ENCODE measurements at regions not wholly inside any gene's neighbourhood (a gene's known extent, or its start where the extent isn't known, plus 50 kb on each side); places are given as distances from the start of the nearest gene placed in this dataset.
"Not testable (repeated sequence)": the region's sequence is repeated elsewhere in the genome, so short reads cannot be mapped to it uniquely, and the experiment has no call there.

- no peak for FAIRE-seq
- TF ChIP-seq POU2F2 (IDR thresholded peaks at IDR 0.05; ENCODE audit: low read depth, low read length) (no peak), POLR2A (IDR thresholded peaks at IDR 0.05; ENCODE audit: low read depth, low read length) (no peak)
- DNase-seq (ENCODE audit: insufficient read length, low spot score): no peak
Measured at GRCh38 chr3:869734-870133, 223.1 kb upstream of the CNTN6 start.

GRCh38 chr3:871651-872050 is 221.2 kb upstream of the CNTN6 start:
- FAIRE-seq (no peak), DNase-seq (ENCODE audit: insufficient read length, low spot score) (no peak)
- no peak for TF ChIP-seq SPI1 (IDR thresholded peaks at IDR 0.05; ENCODE audit: low read depth, low read length)
- no peak for TF ChIP-seq POU2F2 (IDR thresholded peaks at IDR 0.05; ENCODE audit: low read depth, low read length)
- TF ChIP-seq POLR2AphosphoS5 (IDR thresholded peaks at IDR 0.05; ENCODE audit: low read depth, low read length): no peak
- no peak for TF ChIP-seq POLR2A (IDR thresholded peaks at IDR 0.05; ENCODE audit: low read depth, low read length)
- no peak for TF ChIP-seq PAX5 (IDR thresholded peaks at IDR 0.05; ENCODE audit: insufficient read depth, low read length, severe bottlenecking)
- no peak for TF ChIP-seq TAF1 (IDR thresholded peaks at IDR 0.05; ENCODE audit: low read depth, low read length)

GRCh38 chr3:877001-877400 is 215.8 kb upstream of the CNTN6 start:
- no peak for FAIRE-seq
- TF ChIP-seq POU2F2 (IDR thresholded peaks at IDR 0.05; ENCODE audit: low read depth, low read length) (no peak), POLR2AphosphoS5 (IDR thresholded peaks at IDR 0.05; ENCODE audit: low read depth, low read length) (no peak), TAF1 (IDR thresholded peaks at IDR 0.05; ENCODE audit: low read depth, low read length) (no peak), PAX5 (IDR thresholded peaks at IDR 0.05; ENCODE audit: insufficient read depth, low read length, severe bottlenecking) (no peak), SPI1 (IDR thresholded peaks at IDR 0.05; ENCODE audit: low read depth, low read length) (no peak), POLR2A (IDR thresholded peaks at IDR 0.05; ENCODE audit: low read depth, low read length) (no peak)
- DNase-seq (ENCODE audit: insufficient read length, low spot score): no peak

GRCh38 chr3:878746-879145 is 214.1 kb upstream of the CNTN6 start:
- DNase-seq (ENCODE audit: insufficient read length, low spot score) (no peak), FAIRE-seq (no peak)
- TF ChIP-seq PAX5 (IDR thresholded peaks at IDR 0.05; ENCODE audit: insufficient read depth, low read length, severe bottlenecking) (no peak), POLR2A (IDR thresholded peaks at IDR 0.05; ENCODE audit: low read depth, low read length) (no peak)

- DNase-seq (ENCODE audit: insufficient read length, low spot score): no peak
- FAIRE-seq: no peak
- TF ChIP-seq POLR2AphosphoS5 (IDR thresholded peaks at IDR 0.05; ENCODE audit: low read depth, low read length) (no peak), POU2F2 (IDR thresholded peaks at IDR 0.05; ENCODE audit: low read depth, low read length) (no peak), SPI1 (IDR thresholded peaks at IDR 0.05; ENCODE audit: low read depth, low read length) (no peak), PAX5 (IDR thresholded peaks at IDR 0.05; ENCODE audit: insufficient read depth, low read length, severe bottlenecking) (no peak), TAF1 (IDR thresholded peaks at IDR 0.05; ENCODE audit: low read depth, low read length) (no peak), POLR2A (IDR thresholded peaks at IDR 0.05; ENCODE audit: low read depth, low read length) (no peak)
Measured at GRCh38 chr3:880371-880770, 212.5 kb upstream of the CNTN6 start.

GRCh38 chr3:882533-882932 is 210.3 kb upstream of the CNTN6 start:
- DNase-seq (ENCODE audit: insufficient read length, low spot score) (no peak), FAIRE-seq (no peak)
- no peak for TF ChIP-seq POLR2A (IDR thresholded peaks at IDR 0.05; ENCODE audit: low read depth, low read length)
- no peak for TF ChIP-seq POU2F2 (IDR thresholded peaks at IDR 0.05; ENCODE audit: low read depth, low read length)
- TF ChIP-seq PAX5 (IDR thresholded peaks at IDR 0.05; ENCODE audit: insufficient read depth, low read length, severe bottlenecking): no peak
- TF ChIP-seq TAF1 (IDR thresholded peaks at IDR 0.05; ENCODE audit: low read depth, low read length): no peak
- TF ChIP-seq POLR2AphosphoS5 (IDR thresholded peaks at IDR 0.05; ENCODE audit: low read depth, low read length): no peak
- no peak for TF ChIP-seq SPI1 (IDR thresholded peaks at IDR 0.05; ENCODE audit: low read depth, low read length)

- DNase-seq (ENCODE audit: insufficient read length, low spot score) (no peak), FAIRE-seq (no peak)
- TF ChIP-seq TAF1 (IDR thresholded peaks at IDR 0.05; ENCODE audit: low read depth, low read length) (no peak), POLR2AphosphoS5 (IDR thresholded peaks at IDR 0.05; ENCODE audit: low read depth, low read length) (no peak), SPI1 (IDR thresholded peaks at IDR 0.05; ENCODE audit: low read depth, low read length) (no peak)
Measured at GRCh38 chr3:901953-902778, 190.7 kb upstream of the CNTN6 start.

- TF ChIP-seq PAX5 (IDR thresholded peaks at IDR 0.05; ENCODE audit: insufficient read depth, low read length, severe bottlenecking) (no peak), POU2F2 (IDR thresholded peaks at IDR 0.05; ENCODE audit: low read depth, low read length) (no peak), SPI1 (IDR thresholded peaks at IDR 0.05; ENCODE audit: low read depth, low read length) (no peak), TAF1 (IDR thresholded peaks at IDR 0.05; ENCODE audit: low read depth, low read length) (no peak), POLR2AphosphoS5 (IDR thresholded peaks at IDR 0.05; ENCODE audit: low read depth, low read length) (no peak), POLR2A (IDR thresholded peaks at IDR 0.05; ENCODE audit: low read depth, low read length) (no peak)
- no peak for FAIRE-seq
- no peak for DNase-seq (ENCODE audit: insufficient read length, low spot score)
Measured at GRCh38 chr3:905217-905616, 187.6 kb upstream of the CNTN6 start.

- no peak for FAIRE-seq
Measured at GRCh38 chr3:906739-907138, 186.1 kb upstream of the CNTN6 start.

GRCh38 chr3:908839-909238 is 184.0 kb upstream of the CNTN6 start:
- no peak for DNase-seq (ENCODE audit: insufficient read length, low spot score)
- TF ChIP-seq SPI1 (IDR thresholded peaks at IDR 0.05; ENCODE audit: low read depth, low read length) (no peak), POLR2AphosphoS5 (IDR thresholded peaks at IDR 0.05; ENCODE audit: low read depth, low read length) (no peak), POU2F2 (IDR thresholded peaks at IDR 0.05; ENCODE audit: low read depth, low read length) (no peak), POLR2A (IDR thresholded peaks at IDR 0.05; ENCODE audit: low read depth, low read length) (no peak), TAF1 (IDR thresholded peaks at IDR 0.05; ENCODE audit: low read depth, low read length) (no peak), PAX5 (IDR thresholded peaks at IDR 0.05; ENCODE audit: insufficient read depth, low read length, severe bottlenecking) (no peak)
- FAIRE-seq: no peak

More at GRCh38 chr3:906739-907138, 186.1 kb upstream of the CNTN6 start:
- no peak for DNase-seq (ENCODE audit: insufficient read length, low spot score)
- TF ChIP-seq POU2F2 (IDR thresholded peaks at IDR 0.05; ENCODE audit: low read depth, low read length): no peak
- TF ChIP-seq POLR2AphosphoS5 (IDR thresholded peaks at IDR 0.05; ENCODE audit: low read depth, low read length): no peak
- TF ChIP-seq POLR2A (IDR thresholded peaks at IDR 0.05; ENCODE audit: low read depth, low read length): no peak
- TF ChIP-seq PAX5 (IDR thresholded peaks at IDR 0.05; ENCODE audit: insufficient read depth, low read length, severe bottlenecking): no peak

GRCh38 chr3:912717-913116 is 180.1 kb upstream of the CNTN6 start:
- not testable (repeated sequence) for DNase-seq (ENCODE audit: insufficient read length, low spot score); FAIRE-seq
